ENCODE measurements at regions not wholly inside any gene's neighbourhood (a gene's known extent, or its start where the extent isn't known, plus 50 kb on each side); places are given as distances from the start of the nearest gene placed in this dataset.

DNA sequence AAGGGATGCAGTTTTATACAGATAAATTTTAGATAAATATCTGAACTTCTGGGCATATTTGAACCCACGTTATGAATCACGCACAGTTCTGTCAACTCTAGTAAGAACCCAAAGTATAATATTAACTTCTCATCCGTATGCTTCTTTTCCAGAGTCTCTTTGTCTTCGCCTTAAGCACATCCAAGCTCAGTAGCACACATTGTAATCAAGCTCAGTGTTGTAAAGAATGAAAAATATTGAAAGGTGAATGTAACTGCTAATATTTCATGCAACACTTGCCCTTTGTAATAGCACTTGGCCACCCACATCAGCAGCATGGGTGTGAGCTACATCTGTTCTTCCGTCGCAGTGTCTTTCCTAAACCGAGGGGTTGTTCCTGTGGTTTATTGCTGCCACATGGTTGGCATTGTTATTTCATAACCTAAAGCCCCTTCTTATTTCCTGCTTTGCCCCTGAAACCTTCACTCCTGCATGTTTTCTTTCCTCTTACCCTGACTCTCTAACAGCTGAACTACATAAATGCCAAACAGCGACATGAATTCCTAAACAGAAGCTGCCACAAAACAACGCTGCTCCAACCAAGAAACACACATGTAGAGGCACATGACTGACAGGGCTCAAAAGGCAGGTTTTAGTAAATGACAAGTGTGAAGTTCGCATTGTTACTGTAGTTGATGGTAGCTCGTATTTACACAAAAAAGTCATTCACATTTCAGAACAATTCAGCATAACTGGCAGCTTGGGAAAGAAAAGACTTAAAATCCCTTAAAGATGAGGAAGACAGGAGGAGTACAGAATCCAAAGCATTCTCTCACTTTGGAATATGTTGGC is 190.1 kb upstream of the MEF2C start:
- H3K9me3 ChIP-seq (ENCODE audit: control insufficient read depth, insufficient read depth, low read depth, low read length): no peaks in the 10 kb centered on the region
- no peaks in the 10 kb centered on the region for H3K4me1 ChIP-seq (ENCODE audit: control insufficient read depth, insufficient read depth, low read length)
- no peak overlapping the region for H3K4me3 ChIP-seq (ENCODE audit: low read depth in 2 of 2, low read length in 2 of 2)
- ChIA-PET CTCF (no interaction called here), POLR2A (no interaction called here)
- intact Hi-C loops (cut with micrococcal nuclease; ENCODE audit: unreplicated experiment): no loop called here
- TF ChIP-seq TCF7L2 (IDR thresholded peaks at IDR 0.05; ENCODE audit: low read depth, low read length) (no peak), SIN3A (IDR thresholded peaks at IDR 0.05; ENCODE audit: borderline replicate concordance, insufficient read depth, low read depth, low read length) (no peak), POLR2AphosphoS5 (IDR thresholded peaks at IDR 0.05; ENCODE audit: low read depth, low read length) (no peak)
- TF ChIP-seq, protein P1, sequence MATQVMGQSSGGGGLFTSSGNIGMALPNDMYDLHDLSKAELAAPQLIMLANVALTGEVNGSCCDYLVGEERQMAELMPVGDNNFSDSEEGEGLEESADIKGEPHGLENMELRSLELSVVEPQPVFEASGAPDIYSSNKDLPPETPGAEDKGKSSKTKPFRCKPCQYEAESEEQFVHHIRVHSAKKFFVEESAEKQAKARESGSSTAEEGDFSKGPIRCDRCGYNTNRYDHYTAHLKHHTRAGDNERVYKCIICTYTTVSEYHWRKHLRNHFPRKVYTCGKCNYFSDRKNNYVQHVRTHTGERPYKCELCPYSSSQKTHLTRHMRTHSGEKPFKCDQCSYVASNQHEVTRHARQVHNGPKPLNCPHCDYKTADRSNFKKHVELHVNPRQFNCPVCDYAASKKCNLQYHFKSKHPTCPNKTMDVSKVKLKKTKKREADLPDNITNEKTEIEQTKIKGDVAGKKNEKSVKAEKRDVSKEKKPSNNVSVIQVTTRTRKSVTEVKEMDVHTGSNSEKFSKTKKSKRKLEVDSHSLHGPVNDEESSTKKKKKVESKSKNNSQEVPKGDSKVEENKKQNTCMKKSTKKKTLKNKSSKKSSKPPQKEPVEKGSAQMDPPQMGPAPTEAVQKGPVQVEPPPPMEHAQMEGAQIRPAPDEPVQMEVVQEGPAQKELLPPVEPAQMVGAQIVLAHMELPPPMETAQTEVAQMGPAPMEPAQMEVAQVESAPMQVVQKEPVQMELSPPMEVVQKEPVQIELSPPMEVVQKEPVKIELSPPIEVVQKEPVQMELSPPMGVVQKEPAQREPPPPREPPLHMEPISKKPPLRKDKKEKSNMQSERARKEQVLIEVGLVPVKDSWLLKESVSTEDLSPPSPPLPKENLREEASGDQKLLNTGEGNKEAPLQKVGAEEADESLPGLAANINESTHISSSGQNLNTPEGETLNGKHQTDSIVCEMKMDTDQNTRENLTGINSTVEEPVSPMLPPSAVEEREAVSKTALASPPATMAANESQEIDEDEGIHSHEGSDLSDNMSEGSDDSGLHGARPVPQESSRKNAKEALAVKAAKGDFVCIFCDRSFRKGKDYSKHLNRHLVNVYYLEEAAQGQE (IDR thresholded peaks at IDR 0.05; ENCODE audit: insufficient read depth in 1 of 2, low read depth in 2 of 2, low read length in 1 of 2): no peak
- TF ChIP-seq, protein P2, sequence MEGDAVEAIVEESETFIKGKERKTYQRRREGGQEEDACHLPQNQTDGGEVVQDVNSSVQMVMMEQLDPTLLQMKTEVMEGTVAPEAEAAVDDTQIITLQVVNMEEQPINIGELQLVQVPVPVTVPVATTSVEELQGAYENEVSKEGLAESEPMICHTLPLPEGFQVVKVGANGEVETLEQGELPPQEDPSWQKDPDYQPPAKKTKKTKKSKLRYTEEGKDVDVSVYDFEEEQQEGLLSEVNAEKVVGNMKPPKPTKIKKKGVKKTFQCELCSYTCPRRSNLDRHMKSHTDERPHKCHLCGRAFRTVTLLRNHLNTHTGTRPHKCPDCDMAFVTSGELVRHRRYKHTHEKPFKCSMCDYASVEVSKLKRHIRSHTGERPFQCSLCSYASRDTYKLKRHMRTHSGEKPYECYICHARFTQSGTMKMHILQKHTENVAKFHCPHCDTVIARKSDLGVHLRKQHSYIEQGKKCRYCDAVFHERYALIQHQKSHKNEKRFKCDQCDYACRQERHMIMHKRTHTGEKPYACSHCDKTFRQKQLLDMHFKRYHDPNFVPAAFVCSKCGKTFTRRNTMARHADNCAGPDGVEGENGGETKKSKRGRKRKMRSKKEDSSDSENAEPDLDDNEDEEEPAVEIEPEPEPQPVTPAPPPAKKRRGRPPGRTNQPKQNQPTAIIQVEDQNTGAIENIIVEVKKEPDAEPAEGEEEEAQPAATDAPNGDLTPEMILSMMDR (IDR thresholded peaks at IDR 0.05): no peak
- in situ Hi-C loops (cut with HindIII; ENCODE audit: low pct_unique_long_range_greater_than_20kb, low sequenced_read_pairs): no loop called here
- H3K27me3 ChIP-seq (ENCODE audit: control insufficient read depth, insufficient read depth, low read length): no peaks in the 10 kb centered on the region
- no peak overlapping the region for H3K27ac ChIP-seq (ENCODE audit: low read length)
- no TSS peak for BruUV-seq (replicated peaks)
- no peaks in the 10 kb centered on the region for H3K36me3 ChIP-seq (ENCODE audit: control insufficient read depth, insufficient read depth, low read length)
- ATAC-seq (no peak), DNase-seq (ENCODE audit: low read depth, low spot score) (no peak)

DNA sequence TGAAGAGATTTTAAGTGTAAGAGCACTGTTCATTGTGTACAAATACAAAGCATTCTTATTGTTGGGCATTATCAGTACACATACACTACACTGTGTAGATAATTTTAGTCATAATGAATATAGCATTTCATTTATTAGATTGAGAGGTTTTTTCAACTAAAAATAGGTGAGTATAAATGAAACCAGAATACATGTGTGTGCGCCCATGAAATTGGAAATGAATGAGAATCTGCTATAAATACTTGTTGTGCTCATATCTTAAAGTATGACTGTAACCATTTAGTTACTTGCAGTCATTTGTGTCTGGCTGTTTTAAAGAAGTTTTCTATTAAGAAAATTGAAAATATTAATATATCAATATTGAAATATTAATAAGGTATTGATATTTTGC is 189.0 kb upstream of the MEF2C start:
- Histone ChIP-seq H3K4me1 (ENCODE audit: control insufficient read depth, insufficient read depth, low read length) (no peaks in the 10 kb centered on the region), H3K27me3 (ENCODE audit: control insufficient read depth, insufficient read depth, low read length) (no peaks in the 10 kb centered on the region), H3K4me3 (ENCODE audit: low read depth in 2 of 2, low read length in 2 of 2) (no peak overlapping the region), H3K36me3 (ENCODE audit: control insufficient read depth, insufficient read depth, low read length) (no peaks in the 10 kb centered on the region), H3K27ac (ENCODE audit: low read length) (no peak overlapping the region), H3K9me3 (ENCODE audit: control insufficient read depth, insufficient read depth, low read depth, low read length) (no peaks in the 10 kb centered on the region)
- intact Hi-C loops (cut with micrococcal nuclease; ENCODE audit: unreplicated experiment): no loop called here
- no peak for DNase-seq (ENCODE audit: low read depth, low spot score)
- POLR2A ChIA-PET: no interaction called here
- no TSS peak for BruUV-seq (replicated peaks)
- no peak for ATAC-seq
- CTCF ChIA-PET: no interaction called here
- TF ChIP-seq POLR2AphosphoS5 (IDR thresholded peaks at IDR 0.05; ENCODE audit: low read depth, low read length): no peak
- TF ChIP-seq, protein P2 (IDR thresholded peaks at IDR 0.05): no peak
- TF ChIP-seq, protein P1 (IDR thresholded peaks at IDR 0.05; ENCODE audit: insufficient read depth in 1 of 2, low read depth in 2 of 2, low read length in 1 of 2): no peak
- no peak for TF ChIP-seq TCF7L2 (IDR thresholded peaks at IDR 0.05; ENCODE audit: low read depth, low read length)
- TF ChIP-seq SIN3A (IDR thresholded peaks at IDR 0.05; ENCODE audit: borderline replicate concordance, insufficient read depth, low read depth, low read length): no peak
- in situ Hi-C loops (cut with HindIII; ENCODE audit: low pct_unique_long_range_greater_than_20kb, low sequenced_read_pairs): no loop called here
